ENCODE measurements at regions not wholly inside any gene's neighbourhood (a gene's known extent, or its start where the extent isn't known, plus 50 kb on each side); places are given as distances from the start of the nearest gene placed in this dataset.

DNA sequence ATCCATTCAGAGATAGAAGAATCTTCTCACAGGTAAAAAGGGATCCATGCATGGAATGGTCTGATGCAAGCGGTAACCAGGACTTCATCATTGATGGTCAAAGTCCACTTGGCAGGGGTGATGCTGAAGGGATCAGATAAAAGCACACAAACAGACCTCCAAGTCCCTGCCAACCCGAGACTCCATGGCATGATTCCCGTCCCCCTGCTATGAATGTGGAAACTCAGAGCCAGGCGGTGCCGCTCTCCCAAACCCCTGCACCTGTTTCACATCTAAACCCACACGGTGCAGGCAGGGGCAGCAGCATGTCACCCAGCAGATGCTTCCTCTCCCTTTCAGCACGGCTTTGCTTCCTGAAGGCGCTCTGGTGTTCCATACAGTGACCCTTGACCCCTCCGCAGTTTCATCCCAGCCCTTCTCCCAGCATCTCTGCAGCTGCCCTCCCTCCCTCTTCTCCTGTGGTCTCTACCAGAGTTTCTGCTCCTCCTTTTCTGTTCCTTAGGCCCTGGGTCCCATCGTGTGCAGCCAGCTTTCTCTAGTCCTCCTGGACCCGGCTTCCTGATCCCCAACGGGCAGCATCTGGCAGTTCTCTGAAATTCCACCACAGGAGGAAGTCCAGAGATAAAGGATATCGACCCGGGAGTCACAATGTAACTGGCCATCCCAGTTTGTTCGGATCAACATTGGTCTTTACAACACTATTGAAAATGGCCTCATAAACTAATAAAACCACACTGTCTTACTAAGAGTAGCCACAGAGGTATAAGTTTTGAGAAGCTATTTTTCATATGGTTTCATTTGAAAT lies 235.0 kb downstream of the TTLL2 start (continued):
- TF ChIP-seq CSRNP1 (CRISPR knock-in tag; IDR thresholded peaks at IDR 0.05) (0 out of 2 replicates have a peak, but pooled peaks have one; percentile 54), ZNF234 (CRISPR knock-in tag; conservative IDR thresholded peaks at IDR 0.05) (no peak), FOXM1 (CRISPR knock-in tag; IDR thresholded peaks at IDR 0.05) (no peak), ZNF354B (CRISPR knock-in tag; IDR thresholded peaks at IDR 0.05) (no peak), ZBTB33 (CRISPR knock-in tag; IDR thresholded peaks at IDR 0.05) (peak; percentile 12; the same call in 1 of the 2 replicates), ZNF790 (CRISPR knock-in tag; IDR thresholded peaks at IDR 0.05; ENCODE audit: borderline replicate concordance) (no peak), ZBTB2 (CRISPR knock-in tag; IDR thresholded peaks at IDR 0.05; ENCODE audit: low read depth) (no peak), HMG20A (CRISPR knock-in tag; IDR thresholded peaks at IDR 0.05; ENCODE audit: borderline replicate concordance) (peak; percentile 73), MBD4 (IDR thresholded peaks at IDR 0.05; ENCODE audit: borderline replicate concordance, low read length) (no peak), SP1 (IDR thresholded peaks at IDR 0.05) (no peak), SP1 (CRISPR knock-in tag; IDR thresholded peaks at IDR 0.05) (peak; percentile 47; the same call in 1 of the 2 replicates), AKAP8 (CRISPR knock-in tag; IDR thresholded peaks at IDR 0.05) (no peak), ATF7 (IDR thresholded peaks at IDR 0.05) (0 out of 2 replicates have a peak, but pooled peaks have one; percentile 14), ATF7 (CRISPR knock-in tag; IDR thresholded peaks at IDR 0.05) (peak; percentile 28; the same call in 1 of the 2 replicates), MLLT10 (CRISPR knock-in tag; IDR thresholded peaks at IDR 0.05) (no peak), BCLAF1 (IDR thresholded peaks at IDR 0.05) (no peak), PHF5A (CRISPR knock-in tag; IDR thresholded peaks at IDR 0.05; ENCODE audit: low read depth, unreplicated experiment) (peak; percentile 79), ZNF326 (CRISPR knock-in tag; IDR thresholded peaks at IDR 0.05; ENCODE audit: borderline replicate concordance) (0 out of 2 replicates have a peak, but pooled peaks have one; percentile 33), ZNF276 (CRISPR knock-in tag; IDR thresholded peaks at IDR 0.05; ENCODE audit: low read depth) (no peak), ZNF7 (CRISPR knock-in tag; IDR thresholded peaks at IDR 0.05) (peak; percentile 91)
